ENCODE measurements at regions not wholly inside any gene's neighbourhood (a gene's known extent, or its start where the extent isn't known, plus 50 kb on each side); places are given as distances from the start of the nearest gene placed in this dataset.
"Not testable (repeated sequence)": the region's sequence is repeated elsewhere in the genome, so short reads cannot be mapped to it uniquely, and the experiment has no call there.

GRCh38 chr6:138666636-138667035, 106.9 kb upstream of the CCDC28A start:
- DNase-seq, result no peak

DNA sequence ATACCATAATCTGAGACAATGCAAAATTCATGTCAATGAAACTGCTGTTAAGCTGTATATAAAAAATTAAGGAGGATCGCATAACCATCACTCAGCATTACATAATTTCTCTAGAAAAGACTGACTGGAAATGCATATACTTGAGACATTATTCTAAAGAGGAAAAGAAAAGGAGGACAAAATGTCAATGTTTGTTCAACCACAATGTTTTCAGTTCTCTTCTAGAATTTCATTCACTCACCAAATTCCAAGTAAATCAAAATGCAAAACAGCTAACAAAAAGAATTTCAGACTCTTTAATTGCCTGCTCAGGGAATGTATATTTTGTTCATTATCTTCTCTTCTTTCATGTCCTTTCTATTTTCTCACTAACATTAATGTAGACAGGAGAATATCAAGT, 106.2 kb upstream of the CCDC28A start:
- DNase-seq, result no peak

GRCh38 chr6:138671351-138671750, 102.2 kb upstream of the CCDC28A start:
- no peak for DNase-seq

DNA sequence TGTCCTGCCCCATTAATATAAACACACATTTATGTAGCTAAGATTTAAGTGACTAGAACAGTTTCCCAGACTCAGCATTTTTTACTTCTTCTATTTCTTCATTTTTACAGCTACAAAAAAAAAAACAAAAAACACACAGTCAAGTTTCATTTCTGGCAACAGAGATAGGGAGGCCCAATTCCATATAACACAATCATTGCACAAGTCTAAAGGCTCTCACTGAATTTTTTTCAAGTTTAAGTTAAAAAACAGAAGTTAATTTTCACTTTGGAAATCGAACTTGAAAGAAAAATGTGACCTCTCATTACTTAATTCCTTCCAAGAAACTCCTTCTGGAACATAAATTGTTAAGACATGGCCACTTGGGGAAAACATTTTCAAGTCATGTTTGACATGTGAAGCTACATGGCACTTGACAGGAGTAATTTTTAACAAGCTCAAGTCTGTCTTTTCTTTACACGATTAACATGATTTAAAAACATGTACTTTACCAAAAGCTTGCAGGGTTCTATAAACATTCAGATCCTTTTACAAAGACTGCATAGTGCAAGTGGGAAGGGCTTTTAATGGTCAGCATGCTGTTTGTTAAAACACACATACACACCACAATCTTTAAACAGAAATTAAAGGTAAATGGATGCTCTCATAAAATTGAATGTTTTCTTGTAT, 100.1 kb upstream of the CCDC28A start:
- no peak for DNase-seq

GRCh38 chr6:138674444-138674843, 99.1 kb upstream of the CCDC28A start:
- DNase-seq, result not testable (repeated sequence)

DNA sequence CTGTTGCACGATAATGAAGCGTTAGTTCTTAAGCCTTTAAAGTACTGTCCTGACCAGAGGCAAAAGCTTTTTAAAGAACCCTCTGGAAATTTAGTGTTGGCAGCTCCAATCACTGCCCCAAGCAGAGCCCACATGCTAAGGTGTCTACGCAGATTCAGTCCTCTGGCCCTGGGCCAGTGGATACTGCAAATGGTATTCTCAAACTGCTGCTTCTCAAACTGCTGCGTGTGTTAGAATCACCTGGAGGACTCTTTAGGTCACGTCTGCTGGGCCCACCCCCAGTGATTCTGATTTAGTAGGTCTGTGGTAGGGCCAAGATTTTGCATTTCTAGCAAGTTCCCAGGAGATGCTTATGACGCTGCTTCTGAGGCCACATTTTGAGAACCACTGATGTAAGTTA, 96.0 kb upstream of the CCDC28A start:
- no peak for DNase-seq

- no peak for DNase-seq
Observed at GRCh38 chr6:138678168-138678567, 95.4 kb upstream of the CCDC28A start.

- DNase-seq, result no peak
Observed at GRCh38 chr6:138680085-138680484, 93.5 kb upstream of the CCDC28A start.

GRCh38 chr6:138681627-138682026, 91.9 kb upstream of the CCDC28A start:
- DNase-seq, result no peak

DNA sequence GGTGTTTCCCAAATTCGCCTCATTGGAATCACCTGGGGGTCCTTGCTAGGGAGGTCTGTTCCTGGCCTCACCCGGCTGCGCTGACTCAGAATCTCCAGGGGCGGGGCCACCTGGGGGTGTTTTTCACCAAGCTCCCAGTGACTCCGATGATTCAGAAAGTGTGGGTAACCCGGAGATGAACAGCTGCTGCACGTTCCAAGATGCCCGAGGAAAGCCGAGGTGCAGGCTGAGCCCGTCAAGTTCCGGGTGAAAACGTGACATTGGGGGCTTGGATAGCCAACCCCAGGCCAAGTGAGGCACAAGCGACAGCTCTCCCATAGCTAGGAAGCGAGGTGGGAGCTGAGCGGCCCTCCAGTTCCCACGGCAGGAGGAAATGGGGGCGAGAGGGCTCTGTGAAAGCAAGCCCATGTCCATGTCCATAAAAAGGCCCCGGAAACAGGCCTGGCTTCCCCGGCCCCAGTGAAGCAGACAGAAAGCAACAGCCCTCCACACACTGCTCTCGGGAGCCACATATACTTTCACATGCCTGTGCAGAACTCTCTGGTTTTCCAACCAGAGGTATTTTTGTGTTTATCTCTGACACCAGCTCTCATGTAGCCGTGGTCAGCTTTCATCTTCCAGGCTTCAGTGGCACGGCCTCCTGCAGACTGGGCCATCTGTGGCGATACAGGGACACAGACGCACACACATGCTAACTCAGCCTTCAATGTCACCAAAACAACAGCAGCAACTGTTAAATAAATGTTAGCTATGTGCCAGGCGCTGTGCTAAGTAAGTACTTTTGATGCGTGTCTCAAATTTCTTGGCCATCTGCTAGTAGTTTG, 90.7 kb upstream of the CCDC28A start:
- DNase-seq, result no peak

DNA sequence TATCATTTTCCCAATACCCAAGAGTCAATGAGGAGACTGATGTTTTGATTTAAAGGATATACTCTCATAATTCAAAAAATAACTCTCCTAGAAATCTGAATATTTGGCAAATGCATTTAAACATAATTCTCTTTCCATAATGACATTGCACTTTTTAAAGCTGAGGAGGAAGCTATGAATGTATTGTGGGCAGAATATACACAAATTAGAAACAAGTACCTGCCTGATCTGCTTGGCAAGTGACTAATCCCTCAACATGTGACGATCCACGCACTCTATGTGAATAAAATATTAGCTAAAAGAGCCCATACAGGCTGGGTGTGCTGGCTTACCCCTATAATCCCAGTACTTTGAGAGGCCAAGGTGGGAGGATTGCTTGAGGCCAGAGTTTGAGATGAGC, 88.3 kb upstream of the CCDC28A start:
- no peak for DNase-seq

DNA sequence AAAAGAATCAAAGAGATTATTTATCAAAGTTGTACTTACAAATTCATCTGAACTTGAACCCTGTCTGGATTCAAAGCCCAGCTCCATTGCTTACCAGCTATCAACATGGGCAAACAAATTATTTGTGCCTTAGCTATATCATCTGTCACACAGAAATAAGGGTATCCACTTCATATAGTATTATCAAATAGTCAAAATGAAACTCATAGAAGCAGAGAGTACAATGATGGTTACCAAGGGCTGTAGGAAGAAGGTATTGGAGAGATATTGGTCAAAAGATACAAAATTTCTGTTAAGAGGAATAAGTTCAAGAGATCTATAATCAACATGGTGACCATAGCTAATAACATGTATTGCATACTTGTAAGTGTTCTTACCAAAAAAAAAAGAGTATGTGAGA, 87.8 kb upstream of the CCDC28A start:
- DNase-seq, result no peak

DNA sequence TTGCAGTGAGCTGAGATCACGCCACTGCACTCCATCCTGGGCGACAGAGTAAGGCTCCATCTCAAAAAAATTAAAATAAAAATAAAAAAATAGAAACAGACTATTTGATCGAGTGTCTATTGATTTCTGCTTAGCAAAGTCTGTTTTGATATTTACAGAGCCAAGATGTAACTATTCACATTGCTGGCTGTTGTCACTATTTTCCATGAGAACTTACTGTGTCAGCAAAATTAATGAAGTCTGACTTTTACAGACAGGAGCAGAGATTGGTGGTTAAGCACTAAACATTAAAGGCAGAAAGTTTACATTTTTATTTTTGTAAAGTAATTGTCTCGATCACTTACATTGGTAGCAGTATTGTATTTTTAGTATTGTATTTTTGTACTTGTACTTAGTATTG, 85.0 kb upstream of the CCDC28A start:
- DNase-seq, result no peak

DNA sequence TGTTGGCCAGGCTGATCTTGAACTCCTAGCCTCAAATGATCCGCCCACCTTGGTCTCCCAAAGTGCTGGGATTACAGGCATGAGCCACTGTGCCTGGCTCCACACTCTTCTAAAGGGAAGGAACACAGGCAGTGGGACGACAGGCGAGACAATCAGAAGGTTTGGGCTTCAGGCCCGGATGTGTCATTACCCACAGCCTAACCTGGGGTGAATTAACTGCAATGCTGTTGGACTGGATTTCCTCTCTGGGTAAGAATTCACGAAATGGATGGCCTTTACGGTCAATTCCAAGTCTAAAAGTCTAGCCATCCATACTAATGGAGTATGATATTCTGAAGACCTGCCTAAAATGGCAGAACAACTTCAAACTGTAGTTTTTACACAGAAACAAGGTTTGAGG, 83.7 kb upstream of the CCDC28A start:
- no peak for DNase-seq

DNA sequence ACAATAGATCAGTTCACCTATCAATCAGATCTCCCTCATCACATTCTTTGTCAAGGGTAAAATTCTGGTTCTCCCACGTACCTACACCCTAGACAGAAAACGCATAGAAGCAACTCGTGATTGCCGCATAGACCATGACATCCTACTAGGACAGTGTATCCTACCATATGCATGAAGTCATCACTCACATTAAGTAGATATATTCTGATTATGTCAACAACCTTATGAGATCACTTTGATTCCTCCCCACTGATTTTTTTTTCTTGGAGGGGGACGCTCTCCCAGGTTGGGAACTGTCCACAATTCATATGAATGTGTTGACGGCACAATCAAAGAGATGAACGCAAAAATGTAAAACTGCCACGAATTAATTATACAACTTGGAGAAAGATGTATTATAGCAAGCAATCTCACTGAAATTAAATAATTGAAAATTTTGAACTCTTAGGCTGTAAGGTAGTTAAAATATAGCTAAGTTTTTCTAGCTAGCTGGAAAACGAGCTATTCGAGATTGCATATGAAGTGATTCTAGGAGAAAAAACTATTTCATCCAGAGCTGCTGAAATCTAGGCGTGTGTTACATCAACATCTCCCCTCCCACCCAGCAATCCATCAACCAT, 82.5 kb upstream of the CCDC28A start:
- DNase-seq, result no peak

DNA sequence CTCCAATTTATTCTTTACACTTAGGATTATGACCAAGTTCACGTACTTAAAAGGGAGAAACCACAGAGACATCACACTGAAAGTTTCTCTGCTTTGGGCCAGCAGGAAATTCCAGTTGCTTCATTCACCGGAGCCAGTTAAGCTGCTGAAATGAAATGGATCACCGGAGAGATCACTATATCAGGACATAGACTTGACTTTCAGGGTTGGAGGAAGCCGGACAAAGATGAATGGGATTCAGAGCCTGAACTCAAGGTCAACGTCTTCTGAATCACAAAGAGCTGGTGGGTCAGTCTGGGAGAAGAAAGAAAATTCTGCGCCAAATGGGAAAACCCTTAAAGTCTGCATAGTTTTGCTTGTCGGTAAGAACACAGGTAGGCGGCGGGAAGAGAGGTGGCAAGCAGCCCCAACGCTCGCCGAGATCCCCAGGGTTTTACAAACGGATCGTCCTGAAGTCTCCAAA, 81.9 kb upstream of the CCDC28A start:
- DNase-seq, result no peak

- peak; percentile 45 for DNase-seq
Observed at GRCh38 chr6:138692058-138692977, 81.3 kb upstream of the CCDC28A start.

DNA sequence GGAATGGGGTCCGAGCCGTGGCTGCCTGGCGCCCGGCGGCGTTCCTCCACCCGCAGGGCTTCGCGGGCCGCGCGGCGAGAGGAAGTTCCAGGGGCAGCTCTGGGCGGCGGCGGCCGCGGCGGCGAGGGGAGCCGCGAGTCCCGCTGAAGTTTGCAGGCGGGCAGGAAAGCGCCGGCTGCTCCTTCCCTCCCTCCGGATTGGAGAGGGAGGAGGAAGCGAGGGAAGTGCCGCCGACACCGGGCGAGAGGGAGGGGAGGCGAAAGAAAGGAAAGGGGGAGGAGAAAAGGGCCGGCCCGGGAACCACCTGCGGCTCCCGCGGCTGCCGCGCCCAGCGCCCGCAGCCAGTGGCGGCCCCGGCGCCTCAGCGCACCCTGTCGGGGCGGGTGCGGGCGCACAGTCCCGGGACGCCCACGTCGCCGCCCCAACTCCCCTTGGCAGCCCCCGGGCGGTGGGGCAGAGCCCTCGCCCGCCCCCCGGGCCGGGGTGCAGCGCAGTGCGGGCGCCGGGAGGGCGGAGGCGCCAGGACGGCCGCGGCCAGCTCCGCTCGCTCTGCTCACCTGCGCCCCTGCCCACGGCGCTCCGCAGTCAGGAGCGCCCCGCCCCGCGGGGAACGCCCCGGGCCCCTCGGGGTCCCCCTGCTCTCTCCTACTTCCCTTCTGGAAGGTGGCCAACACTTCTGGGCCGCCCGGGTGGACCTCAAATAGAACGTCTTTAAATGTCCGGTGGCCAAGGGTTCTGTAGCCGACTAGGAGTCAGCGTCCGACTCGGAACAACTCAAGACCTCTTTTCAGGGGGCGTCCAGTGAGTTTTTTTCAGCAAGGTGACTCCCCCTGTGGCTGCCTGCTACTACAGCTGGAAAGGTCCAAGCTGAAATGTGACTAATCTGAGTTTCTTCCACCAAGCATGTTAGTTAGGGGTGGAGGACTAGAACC, 80.3 kb upstream of the CCDC28A start:
- peak; percentile 19 for DNase-seq

GRCh38 chr6:138695193-138695592, 78.4 kb upstream of the CCDC28A start:
- no peak for DNase-seq

DNA sequence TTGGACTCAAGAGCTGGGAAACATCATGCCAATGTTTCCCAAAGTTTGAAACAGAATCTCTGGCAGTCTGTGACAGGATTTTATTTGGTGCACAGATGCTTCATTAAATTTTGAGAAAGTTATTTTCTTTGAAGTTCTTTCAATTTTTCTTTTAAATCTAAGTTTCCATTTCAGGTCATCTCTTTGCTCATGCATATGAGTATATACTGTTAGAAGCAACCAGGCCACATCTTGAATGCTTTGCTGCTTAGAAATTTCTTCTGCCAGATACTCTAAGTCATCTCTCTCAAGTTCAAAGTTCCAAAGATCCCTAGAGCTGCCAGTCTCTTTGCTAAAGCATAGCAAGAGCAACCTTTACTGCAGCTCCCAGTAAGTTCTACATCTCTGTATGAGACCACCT, 59.1 kb upstream of the CCDC28A start:
- no peak for DNase-seq

- no peak for DNase-seq
Observed at GRCh38 chr6:138716013-138716412, 57.6 kb upstream of the CCDC28A start.
